ENCODE measurements at regions not wholly inside any gene's neighbourhood (a gene's known extent, or its start where the extent isn't known, plus 50 kb on each side); places are given as distances from the start of the nearest gene placed in this dataset.
"Not testable (repeated sequence)": the region's sequence is repeated elsewhere in the genome, so short reads cannot be mapped to it uniquely, and the experiment has no call there.

DNA sequence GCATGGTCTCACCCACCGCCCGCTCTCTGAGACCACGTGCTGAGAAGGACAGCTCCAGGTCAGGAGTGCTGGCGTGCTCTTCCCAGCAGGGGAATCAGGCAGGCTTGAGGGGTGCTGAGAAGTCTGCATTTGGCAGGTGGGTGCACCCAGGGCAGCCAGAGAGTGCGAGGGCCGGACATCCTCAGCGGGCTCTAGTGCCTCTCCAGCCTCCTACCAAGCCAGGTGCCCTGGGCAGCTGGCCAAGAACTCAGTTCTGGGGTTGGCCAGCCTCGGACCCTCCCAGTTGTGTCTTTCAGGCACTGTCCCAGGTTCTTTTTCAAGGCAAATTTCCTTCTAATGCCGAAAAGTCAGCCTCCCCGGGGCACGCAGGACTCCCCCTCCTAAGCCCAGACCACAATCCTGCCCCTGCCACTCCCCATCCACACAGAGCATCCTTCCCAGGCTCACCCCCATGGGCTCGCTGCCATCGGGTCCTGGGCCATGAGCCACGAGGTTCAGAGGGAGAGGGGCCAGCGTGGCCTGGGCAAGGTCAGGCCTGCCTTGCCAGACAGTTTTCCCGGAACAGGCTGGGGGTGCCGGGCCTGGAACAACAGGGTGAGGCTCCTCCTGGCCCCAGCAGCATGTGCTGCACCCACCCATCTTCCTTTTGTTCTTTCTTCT lies 52.2 kb upstream of the GPC1 start:
- Mint-ChIP-seq H3K36me3 (ENCODE audit: low read depth) (no peaks in the 10 kb centered on the region), H3K4me1 (ENCODE audit: low read depth) (no peaks in the 10 kb centered on the region), H3K4me3 (no peak overlapping the region), H3K9me3 (no peaks in the 10 kb centered on the region), H3K27me3 (no peaks in the 10 kb centered on the region), H3K27ac (no peak overlapping the region)
- ATAC-seq (ENCODE audit: poor library complexity) (no peak), DNase-seq (no peak)
- H3K27me3 ChIP-seq (ENCODE audit: control insufficient read depth in 1 of 2, insufficient read depth in 2 of 2, low read length in 2 of 2), result no peaks in the 10 kb centered on the region
- H3K27ac ChIP-seq (ENCODE audit: low read depth in 1 of 2, low read length in 2 of 2), result no peak overlapping the region
- H3K36me3 ChIP-seq (ENCODE audit: insufficient read depth, low read length), result no peaks in the 10 kb centered on the region
- no peak overlapping the region for H3K4me3 ChIP-seq (ENCODE audit: low read length)
- ChIA-PET POLR2A (no interaction called here), CTCF (interaction anchor here (0.6 kb wide), 1 partner anchor 76 kb away, joined by 4 read pairs; no protein-coding TSS in a partner anchor)
- intact Hi-C loops (cut with DNase I, micrococcal nuclease), result no loop called here
- H3K4me1 ChIP-seq (ENCODE audit: insufficient read depth, low read length), result no peaks in the 10 kb centered on the region
- H3K9me3 ChIP-seq (ENCODE audit: control insufficient read depth in 1 of 2, insufficient read depth in 1 of 2, low read length in 2 of 2), result peaks cover 0 to 7% of the 10 kb centered on the region in 2 experiments
- TF ChIP-seq, protein P1, sequence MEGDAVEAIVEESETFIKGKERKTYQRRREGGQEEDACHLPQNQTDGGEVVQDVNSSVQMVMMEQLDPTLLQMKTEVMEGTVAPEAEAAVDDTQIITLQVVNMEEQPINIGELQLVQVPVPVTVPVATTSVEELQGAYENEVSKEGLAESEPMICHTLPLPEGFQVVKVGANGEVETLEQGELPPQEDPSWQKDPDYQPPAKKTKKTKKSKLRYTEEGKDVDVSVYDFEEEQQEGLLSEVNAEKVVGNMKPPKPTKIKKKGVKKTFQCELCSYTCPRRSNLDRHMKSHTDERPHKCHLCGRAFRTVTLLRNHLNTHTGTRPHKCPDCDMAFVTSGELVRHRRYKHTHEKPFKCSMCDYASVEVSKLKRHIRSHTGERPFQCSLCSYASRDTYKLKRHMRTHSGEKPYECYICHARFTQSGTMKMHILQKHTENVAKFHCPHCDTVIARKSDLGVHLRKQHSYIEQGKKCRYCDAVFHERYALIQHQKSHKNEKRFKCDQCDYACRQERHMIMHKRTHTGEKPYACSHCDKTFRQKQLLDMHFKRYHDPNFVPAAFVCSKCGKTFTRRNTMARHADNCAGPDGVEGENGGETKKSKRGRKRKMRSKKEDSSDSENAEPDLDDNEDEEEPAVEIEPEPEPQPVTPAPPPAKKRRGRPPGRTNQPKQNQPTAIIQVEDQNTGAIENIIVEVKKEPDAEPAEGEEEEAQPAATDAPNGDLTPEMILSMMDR (IDR thresholded peaks at IDR 0.05), result no peak

DNA sequence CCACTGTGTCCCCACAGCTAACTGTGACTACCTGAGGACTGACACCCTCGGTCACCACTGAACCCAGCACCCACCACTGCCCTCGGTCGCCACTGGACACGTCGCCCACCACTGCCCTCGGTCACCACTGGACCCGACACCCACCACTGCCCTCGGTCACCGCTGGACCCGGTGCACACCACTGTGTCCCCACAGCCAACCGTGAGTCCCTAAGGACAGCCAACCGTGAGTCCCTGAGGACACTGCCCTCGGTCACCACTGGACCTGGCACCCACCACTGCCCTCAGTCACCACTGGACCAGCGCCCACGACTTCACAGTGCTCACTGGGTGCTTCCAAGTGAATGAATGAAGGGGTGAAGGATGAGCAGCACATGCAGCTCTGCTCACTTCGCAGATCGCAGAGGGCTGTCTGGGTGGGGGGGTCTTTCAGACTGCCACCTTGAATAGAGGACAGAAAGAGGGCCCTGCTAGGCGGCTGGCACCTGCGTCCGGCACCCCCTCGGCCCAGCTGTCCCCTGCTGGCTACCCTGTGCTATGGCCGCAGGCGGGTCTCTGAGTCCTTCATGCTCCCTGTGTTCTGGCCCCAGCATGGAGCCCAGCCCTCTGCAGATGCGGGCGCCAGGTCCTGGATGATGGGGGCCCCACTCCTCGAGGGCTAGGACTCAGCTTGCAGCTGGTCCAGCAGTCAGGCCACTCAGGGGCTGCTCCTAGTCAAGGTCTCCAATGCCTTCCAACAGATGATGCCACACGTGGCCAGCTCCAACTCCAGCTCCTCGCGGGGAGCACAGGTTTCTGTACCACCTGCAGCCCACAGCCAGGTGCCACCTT lies 51.4 kb upstream of the GPC1 start:
- peaks cover 0 to 7% of the 10 kb centered on the region in 2 experiments for H3K9me3 ChIP-seq (ENCODE audit: control insufficient read depth in 1 of 2, insufficient read depth in 1 of 2, low read length in 2 of 2)
- intact Hi-C loops (cut with DNase I, micrococcal nuclease), result no loop called here
- H3K36me3 Mint-ChIP-seq (ENCODE audit: low read depth), result no peaks in the 10 kb centered on the region
- H3K4me3 Mint-ChIP-seq, result no peak overlapping the region
- H3K4me1 ChIP-seq (ENCODE audit: insufficient read depth, low read length), result no peaks in the 10 kb centered on the region
- no peaks in the 10 kb centered on the region for H3K36me3 ChIP-seq (ENCODE audit: insufficient read depth, low read length)
- no peak for DNase-seq
- ATAC-seq (ENCODE audit: poor library complexity), result no peak
- no peaks in the 10 kb centered on the region for H3K27me3 Mint-ChIP-seq
- ChIA-PET POLR2A (no interaction called here), CTCF (no interaction called here)
- no peaks in the 10 kb centered on the region for H3K4me1 Mint-ChIP-seq (ENCODE audit: low read depth)
- TF ChIP-seq, protein P1 (IDR thresholded peaks at IDR 0.05), result no peak
- no peak overlapping the region for H3K4me3 ChIP-seq (ENCODE audit: low read length)
- no peaks in the 10 kb centered on the region for H3K27me3 ChIP-seq (ENCODE audit: control insufficient read depth in 1 of 2, insufficient read depth in 2 of 2, low read length in 2 of 2)
- no peak overlapping the region for H3K27ac Mint-ChIP-seq
- no peaks in the 10 kb centered on the region for H3K9me3 Mint-ChIP-seq
- H3K27ac ChIP-seq (ENCODE audit: low read depth in 1 of 2, low read length in 2 of 2), result no peak overlapping the region

DNA sequence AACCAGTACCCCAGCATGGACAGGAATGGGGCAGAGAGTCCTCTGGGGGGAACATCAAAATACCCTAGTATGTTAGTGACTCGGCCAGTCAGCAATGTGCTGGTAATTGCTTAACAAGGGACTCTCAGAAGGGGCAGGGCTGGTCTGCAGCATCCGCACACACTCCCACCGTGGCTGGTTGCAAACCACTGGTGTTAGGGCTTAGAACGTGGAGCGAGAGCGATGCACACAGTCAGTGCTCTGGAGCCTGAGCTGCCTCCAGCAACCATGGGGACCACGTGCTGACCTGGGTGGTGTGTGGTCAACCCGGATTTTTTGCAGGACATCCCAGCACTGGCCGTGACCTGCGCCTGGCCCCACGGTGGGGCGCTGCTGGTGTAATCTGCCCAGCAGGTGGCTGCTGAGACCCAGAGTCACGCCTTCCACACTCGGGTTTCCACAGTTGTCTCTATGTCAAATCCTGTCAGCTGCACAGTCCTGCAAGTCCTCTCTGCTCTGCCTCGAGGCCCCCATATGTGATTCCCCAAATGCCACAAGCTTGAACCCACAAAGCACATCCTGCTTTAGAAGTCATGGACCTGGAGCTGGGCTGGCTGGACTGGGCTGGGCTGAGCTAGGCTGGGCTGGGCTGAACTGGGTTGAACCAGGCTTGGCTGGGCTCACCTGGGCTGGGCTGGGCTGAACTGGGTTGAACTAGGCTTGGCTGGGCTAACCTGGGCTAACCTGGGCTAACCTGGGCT lies 50.6 kb upstream of the GPC1 start:
- Mint-ChIP-seq H3K9me3 (no peaks in the 10 kb centered on the region), H3K27me3 (no peaks in the 10 kb centered on the region), H3K4me3 (no peak overlapping the region), H3K27ac (no peak overlapping the region), H3K4me1 (ENCODE audit: low read depth) (no peaks in the 10 kb centered on the region), H3K36me3 (ENCODE audit: low read depth) (no peaks in the 10 kb centered on the region)
- CTCF ChIA-PET, result no interaction called here
- POLR2A ChIA-PET, result no interaction called here
- intact Hi-C loops (cut with DNase I, micrococcal nuclease), result no loop called here
- Histone ChIP-seq H3K36me3 (ENCODE audit: insufficient read depth, low read length) (no peaks in the 10 kb centered on the region), H3K4me1 (ENCODE audit: insufficient read depth, low read length) (no peaks in the 10 kb centered on the region), H3K4me3 (ENCODE audit: low read length) (no peak overlapping the region), H3K9me3 (ENCODE audit: control insufficient read depth in 1 of 2, insufficient read depth in 1 of 2, low read length in 2 of 2) (peaks cover 0 to 7% of the 10 kb centered on the region in 2 experiments), H3K27ac (ENCODE audit: low read depth in 1 of 2, low read length in 2 of 2) (no peak overlapping the region), H3K27me3 (ENCODE audit: control insufficient read depth in 1 of 2, insufficient read depth in 2 of 2, low read length in 2 of 2) (no peaks in the 10 kb centered on the region)
- DNase-seq, result no peak
- TF ChIP-seq, protein P1 (IDR thresholded peaks at IDR 0.05), result no peak
- no peak for ATAC-seq (ENCODE audit: poor library complexity)

DNA sequence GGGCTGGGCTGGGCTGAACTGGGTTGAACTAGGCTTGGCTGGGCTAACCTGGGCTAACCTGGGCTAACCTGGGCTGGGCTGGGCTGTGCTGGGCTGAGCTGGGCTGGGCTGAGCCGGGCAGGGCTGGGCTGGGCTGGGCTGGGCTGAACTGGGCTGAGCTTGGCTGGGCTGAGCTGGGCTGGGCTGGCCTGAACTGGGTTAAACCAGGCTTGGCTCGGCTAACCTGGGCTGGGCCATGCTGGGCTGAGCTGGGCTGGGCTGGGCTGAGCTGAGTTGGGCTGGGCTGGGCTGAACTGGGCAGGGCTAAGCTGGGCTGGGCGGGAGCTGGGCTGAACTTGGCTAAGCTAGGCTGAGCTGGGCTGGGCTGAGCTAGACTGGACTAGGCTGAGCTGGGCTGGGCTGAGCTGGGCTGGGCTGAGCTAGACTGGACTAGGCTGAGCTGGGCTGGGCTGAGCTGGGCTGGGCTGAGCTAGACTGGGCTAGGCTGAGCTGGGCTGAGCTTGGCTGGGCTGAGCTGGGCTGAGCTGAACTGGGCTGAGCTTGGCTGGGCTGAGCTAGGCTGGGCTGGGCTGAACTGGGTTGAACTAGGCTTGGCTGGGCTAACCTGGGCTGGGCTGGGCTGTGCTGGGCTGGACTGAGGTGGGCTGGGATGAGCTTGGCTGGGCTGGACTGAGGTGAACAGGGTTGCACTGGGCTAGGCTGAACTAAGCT lies 49.9 kb upstream of the GPC1 start:
- H3K36me3 Mint-ChIP-seq (ENCODE audit: low read depth); H3K27ac ChIP-seq (ENCODE audit: low read depth in 1 of 2, low read length in 2 of 2); intact Hi-C loops (cut with DNase I, micrococcal nuclease); H3K9me3 Mint-ChIP-seq; H3K4me3 ChIP-seq (ENCODE audit: low read length); H3K27me3 Mint-ChIP-seq; H3K9me3 ChIP-seq (ENCODE audit: control insufficient read depth in 1 of 2, insufficient read depth in 1 of 2, low read length in 2 of 2); H3K4me1 ChIP-seq (ENCODE audit: insufficient read depth, low read length); H3K27ac Mint-ChIP-seq; POLR2A ChIA-PET; CTCF ChIA-PET; H3K36me3 ChIP-seq (ENCODE audit: insufficient read depth, low read length); H3K4me1 Mint-ChIP-seq (ENCODE audit: low read depth); DNase-seq; H3K4me3 Mint-ChIP-seq; H3K27me3 ChIP-seq (ENCODE audit: control insufficient read depth in 1 of 2, insufficient read depth in 2 of 2, low read length in 2 of 2); ATAC-seq (ENCODE audit: poor library complexity): not testable (repeated sequence)

Data from CD4-positive, alpha-beta T cell (primary cell).